ENCODE measurements at regions not wholly inside any gene's neighbourhood (a gene's known extent, or its start where the extent isn't known, plus 50 kb on each side); places are given as distances from the start of the nearest gene placed in this dataset.

DNA sequence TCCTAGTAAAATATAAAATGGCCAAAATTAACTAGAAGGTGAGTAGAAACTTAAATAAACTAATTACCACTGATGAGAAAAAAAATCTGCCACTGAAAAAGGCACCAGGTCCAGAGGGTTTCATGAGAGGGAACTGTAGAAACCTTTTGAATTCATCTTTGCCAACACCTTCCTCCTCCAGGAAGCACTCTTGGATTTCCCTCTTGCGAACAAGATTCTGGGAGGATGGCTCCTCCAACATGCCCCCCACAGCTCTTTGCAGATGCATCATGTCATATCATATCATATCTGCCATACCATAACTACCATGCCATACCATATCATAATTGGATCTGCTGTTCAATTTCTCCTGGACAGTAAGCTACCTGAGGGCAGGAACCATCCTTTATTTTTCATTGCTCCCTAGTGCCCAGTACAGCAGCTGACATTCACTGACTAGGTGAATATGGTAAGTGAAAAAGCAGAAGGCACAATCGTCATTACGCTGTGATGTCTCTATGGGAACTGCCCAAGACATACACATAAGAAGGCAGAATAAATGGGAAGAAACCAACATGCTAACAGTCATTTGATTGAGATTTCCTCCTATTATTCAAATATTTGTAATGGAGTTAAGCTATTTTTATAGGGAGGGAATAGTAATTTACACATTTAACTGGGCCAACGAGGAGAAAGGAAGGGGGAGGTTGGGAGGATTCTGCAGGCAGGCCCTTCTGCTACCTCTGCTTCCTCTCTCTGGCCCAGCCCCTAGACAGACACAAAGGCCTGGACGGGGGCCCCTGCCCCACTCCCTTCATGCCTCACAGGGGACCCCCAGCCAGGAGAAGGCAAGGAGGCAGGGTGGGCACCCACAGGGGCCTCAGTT lies 110.1 kb upstream of the SMURF2 start:
- DNase-seq (ENCODE audit: low read depth, low spot score) = no peak
- Histone ChIP-seq H2AFZ (ENCODE audit: low read depth, low read length, poor library complexity, severe bottlenecking) (no peak overlapping the region), H3K4me1 (ENCODE audit: control insufficient read depth in 1 of 2, insufficient read depth in 2 of 2, low read length in 2 of 2) (peaks cover 16 to 47% of the 10 kb centered on the region in 2 experiments), H3K27ac (ENCODE audit: low read depth, low read length) (peak overlapping the region; percentile 2; the same call in 1 of the 2 replicates), H3K9ac (ENCODE audit: low read length) (no peak overlapping the region), H3K4me2 (ENCODE audit: low read length) (peak overlapping the region; percentile 100), H3K36me3 (ENCODE audit: control insufficient read depth in 1 of 2, insufficient read depth in 2 of 2, low read length in 2 of 2) (peaks cover 0 to 3% of the 10 kb centered on the region in 2 experiments; a peak in 1 of 4 replicates), H3K9me2 (ENCODE audit: insufficient read depth) (no peaks in the 10 kb centered on the region), H3K79me2 (ENCODE audit: insufficient read depth, low read length) (peaks cover 48% of the 10 kb centered on the region), H3K4me3 (replicated peaks in 1 of 2; ENCODE audit: low read depth in 1 of 2, low read length in 2 of 2) (peak overlapping the region in 1 of 2 experiments; percentile 89; a peak in 2 of 4 replicates), H3K9me3 (ENCODE audit: control insufficient read depth in 1 of 2, insufficient read depth in 1 of 2, low read depth in 1 of 2, low read length in 2 of 2) (no peaks in the 10 kb centered on the region), H4K20me1 (ENCODE audit: insufficient read depth) (no peaks in the 10 kb centered on the region), H3K27me3 (ENCODE audit: insufficient read depth, low read length) (no peaks in the 10 kb centered on the region)
- ATAC-seq = no peak
- ChIA-PET POLR2A (interaction anchor here (0.6 to 1.2 kb wide), 3 partner anchors 9 to 547 kb away, joined by 3 to 5 read pairs (median 4); no protein-coding TSS in a partner anchor), RAD21 (ENCODE audit: low non-redundant PET in 1 of 2, low total read pairs in 2 of 2, uncharacterized antibody in 2 of 2, unreplicated experiment in 2 of 2) (interaction anchor here (0.7 kb wide), 2 partner anchors 60 to 63 kb away, joined by 3 to 6 read pairs; no protein-coding TSS in a partner anchor), CTCF (interaction anchor here (0.7 kb wide), 1 partner anchor 65 kb away, joined by 4 read pairs; no protein-coding TSS in a partner anchor)
- BruUV-seq (replicated peaks) = no TSS peak
- intact Hi-C loops (cut with micrococcal nuclease) = loop anchor here (5.0 kb wide), 1 partner anchor 190 kb away; no protein-coding TSS in a partner anchor
- TF ChIP-seq ELF1 (IDR thresholded peaks at IDR 0.05; ENCODE audit: borderline replicate concordance, low read depth) = no peak
- TF ChIP-seq ZFX (IDR thresholded peaks at IDR 0.05) = no peak
- TF ChIP-seq TCF7L2 (IDR thresholded peaks at IDR 0.05; ENCODE audit: borderline replicate concordance, extremely low read depth, insufficient read depth, insufficient read length) = no peak
- TF ChIP-seq EZH2phosphoT487 (IDR thresholded peaks at IDR 0.05; ENCODE audit: borderline replicate concordance) = no peak
- no peak for TF ChIP-seq EGR1 (IDR thresholded peaks at IDR 0.05; ENCODE audit: low read depth)
- TF ChIP-seq, protein P1, sequence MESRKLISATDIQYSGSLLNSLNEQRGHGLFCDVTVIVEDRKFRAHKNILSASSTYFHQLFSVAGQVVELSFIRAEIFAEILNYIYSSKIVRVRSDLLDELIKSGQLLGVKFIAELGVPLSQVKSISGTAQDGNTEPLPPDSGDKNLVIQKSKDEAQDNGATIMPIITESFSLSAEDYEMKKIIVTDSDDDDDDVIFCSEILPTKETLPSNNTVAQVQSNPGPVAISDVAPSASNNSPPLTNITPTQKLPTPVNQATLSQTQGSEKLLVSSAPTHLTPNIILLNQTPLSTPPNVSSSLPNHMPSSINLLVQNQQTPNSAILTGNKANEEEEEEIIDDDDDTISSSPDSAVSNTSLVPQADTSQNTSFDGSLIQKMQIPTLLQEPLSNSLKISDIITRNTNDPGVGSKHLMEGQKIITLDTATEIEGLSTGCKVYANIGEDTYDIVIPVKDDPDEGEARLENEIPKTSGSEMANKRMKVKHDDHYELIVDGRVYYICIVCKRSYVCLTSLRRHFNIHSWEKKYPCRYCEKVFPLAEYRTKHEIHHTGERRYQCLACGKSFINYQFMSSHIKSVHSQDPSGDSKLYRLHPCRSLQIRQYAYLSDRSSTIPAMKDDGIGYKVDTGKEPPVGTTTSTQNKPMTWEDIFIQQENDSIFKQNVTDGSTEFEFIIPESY (IDR thresholded peaks at IDR 0.05; ENCODE audit: extremely low read depth, insufficient replicate concordance, low read length) = no peak
- no peak for TF ChIP-seq POLR2AphosphoS5 (IDR thresholded peaks at IDR 0.05; ENCODE audit: low read depth, low read length)

Measured in HCT116 (cell line).